ENCODE measurements at regions not wholly inside any gene's neighbourhood (a gene's known extent, or its start where the extent isn't known, plus 50 kb on each side); places are given as distances from the start of the nearest gene placed in this dataset.

DNA sequence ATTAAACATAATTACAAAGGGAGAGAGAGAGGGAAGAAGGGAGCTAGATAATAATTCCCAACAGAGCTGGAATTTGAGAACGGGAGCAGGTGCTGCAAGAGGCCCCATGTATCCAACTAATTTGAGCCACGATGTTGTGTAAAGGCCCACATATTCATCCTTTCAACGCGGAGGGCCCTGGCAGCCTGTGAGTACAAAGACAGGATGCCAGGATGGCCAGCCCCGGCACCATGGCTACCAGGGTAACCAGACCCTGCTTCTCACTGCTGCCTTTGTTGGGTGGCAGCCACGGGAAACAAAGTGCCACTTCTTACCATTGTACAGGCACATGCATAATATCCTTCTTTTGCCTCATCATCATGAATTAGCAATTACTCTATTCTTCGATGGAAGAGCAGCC lies 492.0 kb upstream of the NRSN1 start:
- POLR2A ChIA-PET, result no interaction called here
- TF ChIP-seq HOXB13 (CRISPR knock-in tag; IDR thresholded peaks at IDR 0.05; ENCODE audit: low read depth), result no peak
- TF ChIP-seq, protein P1, sequence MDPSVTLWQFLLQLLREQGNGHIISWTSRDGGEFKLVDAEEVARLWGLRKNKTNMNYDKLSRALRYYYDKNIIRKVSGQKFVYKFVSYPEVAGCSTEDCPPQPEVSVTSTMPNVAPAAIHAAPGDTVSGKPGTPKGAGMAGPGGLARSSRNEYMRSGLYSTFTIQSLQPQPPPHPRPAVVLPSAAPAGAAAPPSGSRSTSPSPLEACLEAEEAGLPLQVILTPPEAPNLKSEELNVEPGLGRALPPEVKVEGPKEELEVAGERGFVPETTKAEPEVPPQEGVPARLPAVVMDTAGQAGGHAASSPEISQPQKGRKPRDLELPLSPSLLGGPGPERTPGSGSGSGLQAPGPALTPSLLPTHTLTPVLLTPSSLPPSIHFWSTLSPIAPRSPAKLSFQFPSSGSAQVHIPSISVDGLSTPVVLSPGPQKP (IDR thresholded peaks at IDR 0.05; ENCODE audit: low read depth, low read length), result no peak
- TF ChIP-seq, protein P2, sequence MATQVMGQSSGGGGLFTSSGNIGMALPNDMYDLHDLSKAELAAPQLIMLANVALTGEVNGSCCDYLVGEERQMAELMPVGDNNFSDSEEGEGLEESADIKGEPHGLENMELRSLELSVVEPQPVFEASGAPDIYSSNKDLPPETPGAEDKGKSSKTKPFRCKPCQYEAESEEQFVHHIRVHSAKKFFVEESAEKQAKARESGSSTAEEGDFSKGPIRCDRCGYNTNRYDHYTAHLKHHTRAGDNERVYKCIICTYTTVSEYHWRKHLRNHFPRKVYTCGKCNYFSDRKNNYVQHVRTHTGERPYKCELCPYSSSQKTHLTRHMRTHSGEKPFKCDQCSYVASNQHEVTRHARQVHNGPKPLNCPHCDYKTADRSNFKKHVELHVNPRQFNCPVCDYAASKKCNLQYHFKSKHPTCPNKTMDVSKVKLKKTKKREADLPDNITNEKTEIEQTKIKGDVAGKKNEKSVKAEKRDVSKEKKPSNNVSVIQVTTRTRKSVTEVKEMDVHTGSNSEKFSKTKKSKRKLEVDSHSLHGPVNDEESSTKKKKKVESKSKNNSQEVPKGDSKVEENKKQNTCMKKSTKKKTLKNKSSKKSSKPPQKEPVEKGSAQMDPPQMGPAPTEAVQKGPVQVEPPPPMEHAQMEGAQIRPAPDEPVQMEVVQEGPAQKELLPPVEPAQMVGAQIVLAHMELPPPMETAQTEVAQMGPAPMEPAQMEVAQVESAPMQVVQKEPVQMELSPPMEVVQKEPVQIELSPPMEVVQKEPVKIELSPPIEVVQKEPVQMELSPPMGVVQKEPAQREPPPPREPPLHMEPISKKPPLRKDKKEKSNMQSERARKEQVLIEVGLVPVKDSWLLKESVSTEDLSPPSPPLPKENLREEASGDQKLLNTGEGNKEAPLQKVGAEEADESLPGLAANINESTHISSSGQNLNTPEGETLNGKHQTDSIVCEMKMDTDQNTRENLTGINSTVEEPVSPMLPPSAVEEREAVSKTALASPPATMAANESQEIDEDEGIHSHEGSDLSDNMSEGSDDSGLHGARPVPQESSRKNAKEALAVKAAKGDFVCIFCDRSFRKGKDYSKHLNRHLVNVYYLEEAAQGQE (IDR thresholded peaks at IDR 0.05), result no peak
- TF ChIP-seq, protein P3, sequence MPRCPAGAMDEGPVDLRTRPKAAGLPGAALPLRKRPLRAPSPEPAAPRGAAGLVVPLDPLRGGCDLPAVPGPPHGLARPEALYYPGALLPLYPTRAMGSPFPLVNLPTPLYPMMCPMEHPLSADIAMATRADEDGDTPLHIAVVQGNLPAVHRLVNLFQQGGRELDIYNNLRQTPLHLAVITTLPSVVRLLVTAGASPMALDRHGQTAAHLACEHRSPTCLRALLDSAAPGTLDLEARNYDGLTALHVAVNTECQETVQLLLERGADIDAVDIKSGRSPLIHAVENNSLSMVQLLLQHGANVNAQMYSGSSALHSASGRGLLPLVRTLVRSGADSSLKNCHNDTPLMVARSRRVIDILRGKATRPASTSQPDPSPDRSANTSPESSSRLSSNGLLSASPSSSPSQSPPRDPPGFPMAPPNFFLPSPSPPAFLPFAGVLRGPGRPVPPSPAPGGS (IDR thresholded peaks at IDR 0.05), result no peak
- TF ChIP-seq, protein P4, sequence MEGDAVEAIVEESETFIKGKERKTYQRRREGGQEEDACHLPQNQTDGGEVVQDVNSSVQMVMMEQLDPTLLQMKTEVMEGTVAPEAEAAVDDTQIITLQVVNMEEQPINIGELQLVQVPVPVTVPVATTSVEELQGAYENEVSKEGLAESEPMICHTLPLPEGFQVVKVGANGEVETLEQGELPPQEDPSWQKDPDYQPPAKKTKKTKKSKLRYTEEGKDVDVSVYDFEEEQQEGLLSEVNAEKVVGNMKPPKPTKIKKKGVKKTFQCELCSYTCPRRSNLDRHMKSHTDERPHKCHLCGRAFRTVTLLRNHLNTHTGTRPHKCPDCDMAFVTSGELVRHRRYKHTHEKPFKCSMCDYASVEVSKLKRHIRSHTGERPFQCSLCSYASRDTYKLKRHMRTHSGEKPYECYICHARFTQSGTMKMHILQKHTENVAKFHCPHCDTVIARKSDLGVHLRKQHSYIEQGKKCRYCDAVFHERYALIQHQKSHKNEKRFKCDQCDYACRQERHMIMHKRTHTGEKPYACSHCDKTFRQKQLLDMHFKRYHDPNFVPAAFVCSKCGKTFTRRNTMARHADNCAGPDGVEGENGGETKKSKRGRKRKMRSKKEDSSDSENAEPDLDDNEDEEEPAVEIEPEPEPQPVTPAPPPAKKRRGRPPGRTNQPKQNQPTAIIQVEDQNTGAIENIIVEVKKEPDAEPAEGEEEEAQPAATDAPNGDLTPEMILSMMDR (IDR thresholded peaks at IDR 0.05), result no peak
- TF ChIP-seq BHLHE40 (IDR thresholded peaks at IDR 0.05; ENCODE audit: low read depth, low read length), result no peak
- TF ChIP-seq, protein P5, sequence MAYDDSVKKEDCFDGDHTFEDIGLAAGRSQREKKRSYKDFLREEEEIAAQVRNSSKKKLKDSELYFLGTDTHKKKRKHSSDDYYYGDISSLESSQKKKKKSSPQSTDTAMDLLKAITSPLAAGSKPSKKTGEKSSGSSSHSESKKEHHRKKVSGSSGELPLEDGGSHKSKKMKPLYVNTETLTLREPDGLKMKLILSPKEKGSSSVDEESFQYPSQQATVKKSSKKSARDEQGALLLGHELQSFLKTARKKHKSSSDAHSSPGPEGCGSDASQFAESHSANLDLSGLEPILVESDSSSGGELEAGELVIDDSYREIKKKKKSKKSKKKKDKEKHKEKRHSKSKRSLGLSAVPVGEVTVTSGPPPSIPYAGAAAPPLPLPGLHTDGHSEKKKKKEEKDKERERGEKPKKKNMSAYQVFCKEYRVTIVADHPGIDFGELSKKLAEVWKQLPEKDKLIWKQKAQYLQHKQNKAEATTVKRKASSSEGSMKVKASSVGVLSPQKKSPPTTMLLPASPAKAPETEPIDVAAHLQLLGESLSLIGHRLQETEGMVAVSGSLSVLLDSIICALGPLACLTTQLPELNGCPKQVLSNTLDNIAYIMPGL (CRISPR knock-in tag; IDR thresholded peaks at IDR 0.05; ENCODE audit: borderline replicate concordance), result no peak
- TF ChIP-seq MYC (IDR thresholded peaks at IDR 0.05; ENCODE audit: borderline replicate concordance, low read length), result no peak
- no peak for TF ChIP-seq ZFP36 (IDR thresholded peaks at IDR 0.05; ENCODE audit: borderline replicate concordance, partially characterized antibody)
- no peak for TF ChIP-seq KDM5A (IDR thresholded peaks at IDR 0.05)
- no peak for TF ChIP-seq POLR2AphosphoS2 (conservative IDR thresholded peaks at IDR 0.05; ENCODE audit: low read length)
- TF ChIP-seq PHF8 (IDR thresholded peaks at IDR 0.05; ENCODE audit: borderline replicate concordance, low read depth), result no peak
- no peak for TF ChIP-seq JUN (IDR thresholded peaks at IDR 0.05)
- 47% methylated on average over 7 of the region's 7 CpGs for WGBS (ENCODE audit: missing lambda C conversion rate)
- Histone ChIP-seq H3K27ac (no peak overlapping the region), H3K4me1 (no peaks in the 10 kb centered on the region), H3K4me3 (no peak overlapping the region), H3K9me3 (no peaks in the 10 kb centered on the region), H3K4me2 (no peak overlapping the region)
- no peak for DNase-seq (ENCODE audit: low read depth in 1 of 2, low spot score in 1 of 2)
- no peak for ATAC-seq
- CTCF ChIA-PET, result no interaction called here
- FAIRE-seq, result no peak

DNA sequence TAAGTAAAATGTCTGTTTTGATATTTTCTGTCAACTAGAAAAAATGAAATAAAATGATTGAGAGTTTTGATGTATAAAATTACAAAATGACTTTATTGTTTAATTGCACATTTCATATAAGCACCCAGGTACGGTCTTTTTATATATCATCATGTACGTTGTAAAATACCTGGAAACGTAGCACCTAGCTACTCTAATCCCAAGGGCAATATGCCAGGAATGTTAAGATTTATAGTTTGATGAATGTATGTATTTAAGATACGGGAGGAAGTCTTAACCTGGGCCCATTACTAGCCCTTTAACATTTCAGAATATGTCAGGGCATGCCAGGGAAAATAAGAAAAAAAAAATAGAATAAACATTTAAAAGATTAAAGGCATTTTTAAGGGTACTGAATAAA lies 490.9 kb upstream of the NRSN1 start:
- DNase-seq (ENCODE audit: low read depth in 1 of 2, low spot score in 1 of 2) (no peak), ATAC-seq (no peak), FAIRE-seq (no peak)
- 48% methylated on average over 4 of the region's 4 CpGs for WGBS (ENCODE audit: missing lambda C conversion rate)
- Histone ChIP-seq H3K4me1 (no peaks in the 10 kb centered on the region), H3K9me3 (no peaks in the 10 kb centered on the region), H3K4me2 (no peak overlapping the region), H3K27ac (no peak overlapping the region), H3K4me3 (no peak overlapping the region)
- ChIA-PET POLR2A (no interaction called here), CTCF (no interaction called here)
- no peak for TF ChIP-seq ZFP36 (IDR thresholded peaks at IDR 0.05; ENCODE audit: borderline replicate concordance, partially characterized antibody)
- TF ChIP-seq HDAC2 (IDR thresholded peaks at IDR 0.05), result no peak
- TF ChIP-seq HEYL (CRISPR knock-in tag; IDR thresholded peaks at IDR 0.05), result no peak
- TF ChIP-seq, protein P1 (IDR thresholded peaks at IDR 0.05; ENCODE audit: low read depth, low read length), result no peak

All from A549 (cell line).